Smooth muscle cell (in vitro differentiated cells): ENCODE measurements at regions not wholly inside any gene's neighbourhood (a gene's known extent, or its start where the extent isn't known, plus 50 kb on each side); places are given as distances from the start of the nearest gene placed in this dataset.

ENCODE experiments used
- DNase-seq: peaks from one replicate; lab custom pipeline; 2025; ENCODE audit not compliant: unreplicated experiment; lab: John Stamatoyannopoulos, UW
- H2AFZ ChIP-seq: fragments of 200-600 bp; sonication (generic); 2 replicates; pipeline ENCODE4 v1.6.0; 2016; ENCODE audit warnings: antibody characterized with exemption, low read depth, mild to moderate bottlenecking
- H3F3A ChIP-seq: fragments of 200-600 bp; sonication (generic); 2 replicates; pipeline ENCODE4 v1.6.0; 2017; ENCODE audit warnings: antibody characterized with exemption, low read depth
- H3K27ac ChIP-seq: fragments of 200-600 bp; sonication (generic); 2 replicates; pipeline ENCODE4 v1.5.1; 2016; ENCODE audit warnings: low read depth, mild to moderate bottlenecking
- H3K27me3 ChIP-seq: fragments of 200-600 bp; sonication (generic); 2 replicates; pipeline ENCODE4 v1.6.1; 2016; ENCODE audit warnings: low read depth, mild to moderate bottlenecking
- H3K36me3 ChIP-seq: fragments of 200-600 bp; sonication (generic); 2 replicates; pipeline ENCODE4 v1.5.1; 2016; ENCODE audit warnings: low read depth
- H3K4me1 ChIP-seq: fragments of 200-600 bp; sonication (generic); 2 replicates; pipeline ENCODE4 v1.5.1; 2016; ENCODE audit warnings: low read depth
- H3K4me2 ChIP-seq: fragments of 200-600 bp; sonication (generic); 2 replicates; pipeline ENCODE4 v1.6.0; 2016; ENCODE audit warnings: mild to moderate bottlenecking
- H3K4me3 ChIP-seq: fragments of 200-600 bp; sonication (generic); 2 replicates; pipeline ENCODE4 v1.5.1; 2016; ENCODE audit warnings: mild to moderate bottlenecking
- H3K79me2 ChIP-seq: fragments of 200-600 bp; sonication (generic); 2 replicates; pipeline ENCODE4 v1.6.0; 2016; ENCODE audit warnings: low read depth, mild to moderate bottlenecking
- H3K9ac ChIP-seq: fragments of 200-600 bp; sonication (generic); 2 replicates; pipeline ENCODE4 v1.6.0; 2016; ENCODE audit warnings: low read depth
- H3K9me3 ChIP-seq: fragments of 200-600 bp; sonication (generic); replicated peaks from 2 replicates; pipeline ENCODE4 v1.5.1; 2016; ENCODE audit warnings: low read depth
- H4K20me1 ChIP-seq: fragments of 200-600 bp; sonication (generic); 2 replicates; pipeline ENCODE4 v1.6.0; 2016; ENCODE audit warnings: low read depth
- WGBS: methylation state at CpG from one replicate; pipeline ENCODE4 v1.1.7; 2016; ENCODE audit warnings: low lambda C conversion rate; 5-methylcytosine and 5-hydroxymethylcytosine counted together
- TF ChIP-seq, protein P1 (sequence below): fragments of 200-600 bp; sonication (generic); IDR thresholded peaks from 2 replicates; pipeline ENCODE4 v1.5.1; 2017; ENCODE audit warnings: borderline replicate concordance, mild to moderate bottlenecking, antibody characterized with exemption; ENCODE audit not compliant: insufficient read depth, poor library complexity, severe bottlenecking

DNA sequence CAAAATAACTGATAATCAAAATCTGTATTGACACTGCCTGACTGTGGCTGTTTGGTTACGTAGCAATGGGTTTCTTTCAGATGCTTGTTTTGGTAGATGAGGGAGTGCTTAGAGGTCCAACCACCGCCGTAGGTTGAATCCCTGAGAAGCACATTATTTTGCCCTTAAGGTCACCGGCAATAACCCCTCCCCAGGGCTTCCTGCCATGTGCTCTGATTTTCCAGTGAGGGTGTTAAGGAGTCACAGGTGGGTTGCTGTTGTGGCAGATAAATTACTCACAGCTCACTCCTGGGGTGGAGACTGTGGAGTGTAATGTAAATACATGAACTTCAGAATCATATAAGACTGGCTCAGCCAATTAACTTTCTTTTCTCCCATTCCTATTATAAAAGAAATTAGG, 81.5 kb upstream of the ZP4 start:
- Histone ChIP-seq H3K4me1 (peaks cover 16% of the 10 kb centered on the region), H3K27me3 (no peaks in the 10 kb centered on the region), H3K36me3 (no peaks in the 10 kb centered on the region), H3K79me2 (no peaks in the 10 kb centered on the region), H3F3A (no peaks in the 10 kb centered on the region), H4K20me1 (no peaks in the 10 kb centered on the region), H3K9me3 (no peaks in the 10 kb centered on the region), H3K4me3 (no peak overlapping the region), H3K4me2 (no peak overlapping the region), H3K9ac (no peak overlapping the region), H2AFZ (no peak overlapping the region), H3K27ac (no peak overlapping the region)
- TF ChIP-seq, protein P1, sequence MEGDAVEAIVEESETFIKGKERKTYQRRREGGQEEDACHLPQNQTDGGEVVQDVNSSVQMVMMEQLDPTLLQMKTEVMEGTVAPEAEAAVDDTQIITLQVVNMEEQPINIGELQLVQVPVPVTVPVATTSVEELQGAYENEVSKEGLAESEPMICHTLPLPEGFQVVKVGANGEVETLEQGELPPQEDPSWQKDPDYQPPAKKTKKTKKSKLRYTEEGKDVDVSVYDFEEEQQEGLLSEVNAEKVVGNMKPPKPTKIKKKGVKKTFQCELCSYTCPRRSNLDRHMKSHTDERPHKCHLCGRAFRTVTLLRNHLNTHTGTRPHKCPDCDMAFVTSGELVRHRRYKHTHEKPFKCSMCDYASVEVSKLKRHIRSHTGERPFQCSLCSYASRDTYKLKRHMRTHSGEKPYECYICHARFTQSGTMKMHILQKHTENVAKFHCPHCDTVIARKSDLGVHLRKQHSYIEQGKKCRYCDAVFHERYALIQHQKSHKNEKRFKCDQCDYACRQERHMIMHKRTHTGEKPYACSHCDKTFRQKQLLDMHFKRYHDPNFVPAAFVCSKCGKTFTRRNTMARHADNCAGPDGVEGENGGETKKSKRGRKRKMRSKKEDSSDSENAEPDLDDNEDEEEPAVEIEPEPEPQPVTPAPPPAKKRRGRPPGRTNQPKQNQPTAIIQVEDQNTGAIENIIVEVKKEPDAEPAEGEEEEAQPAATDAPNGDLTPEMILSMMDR: no peak
- 94% methylated on average over 4 of the region's 4 CpGs for WGBS
- DNase-seq: no peak

DNA sequence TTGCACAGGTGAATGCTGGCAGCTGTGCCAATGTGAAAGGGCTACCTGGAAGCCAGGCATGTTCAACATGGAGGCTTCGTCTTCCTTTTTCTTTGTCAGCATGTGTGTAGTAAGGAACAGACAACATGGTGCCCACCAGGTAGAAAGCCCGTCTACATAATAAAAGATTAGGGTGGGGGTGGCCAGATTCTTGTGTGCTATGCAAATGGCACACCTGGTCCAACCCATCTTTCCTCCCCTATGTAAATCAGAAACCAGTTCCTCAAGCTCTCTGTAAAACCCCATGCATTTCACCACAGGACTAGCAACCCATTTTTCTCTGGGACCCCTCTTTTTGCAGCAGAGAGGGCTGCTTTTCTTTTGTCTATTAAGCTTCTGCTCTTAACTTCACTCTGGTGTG, 72.3 kb upstream of the ZP4 start:
- H3K4me1 ChIP-seq: peaks cover 10% of the 10 kb centered on the region
- no peaks in the 10 kb centered on the region for H3F3A ChIP-seq
- H3K4me3 ChIP-seq: no peak overlapping the region
- H3K27me3 ChIP-seq: no peaks in the 10 kb centered on the region
- no peak overlapping the region for H3K9ac ChIP-seq
- H2AFZ ChIP-seq: no peak overlapping the region
- no peak overlapping the region for H3K4me2 ChIP-seq
- DNase-seq: no peak
- TF ChIP-seq, protein P1: no peak
- no peak overlapping the region for H3K27ac ChIP-seq
- no peaks in the 10 kb centered on the region for H3K79me2 ChIP-seq
- WGBS: 75% methylated on average over 2 of the region's 2 CpGs
- H4K20me1 ChIP-seq: no peaks in the 10 kb centered on the region
- no peaks in the 10 kb centered on the region for H3K36me3 ChIP-seq
- H3K9me3 ChIP-seq: no peaks in the 10 kb centered on the region

DNA sequence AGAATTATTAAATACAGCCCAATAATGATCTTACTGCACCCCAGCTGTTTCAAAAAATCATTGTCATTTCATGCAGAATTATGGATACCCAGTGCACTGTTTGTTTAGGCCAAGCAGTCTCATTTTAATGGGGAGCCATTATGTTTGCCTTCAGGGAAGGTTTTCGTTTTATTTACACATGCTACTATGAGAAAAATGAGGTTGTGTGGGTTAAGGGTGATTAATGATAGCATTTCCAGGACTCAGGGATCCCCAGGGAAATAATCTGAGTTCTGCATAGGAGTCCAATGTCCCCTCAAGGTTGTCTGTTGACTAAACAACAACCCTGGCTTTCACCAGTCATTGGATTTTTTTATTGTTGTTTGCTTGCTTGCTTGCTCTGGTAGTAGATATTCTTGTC, 71.0 kb upstream of the ZP4 start:
- no peaks in the 10 kb centered on the region for H3K36me3 ChIP-seq
- H4K20me1 ChIP-seq: no peaks in the 10 kb centered on the region
- no peak overlapping the region for H3K9ac ChIP-seq
- TF ChIP-seq, protein P1: no peak
- H3F3A ChIP-seq: no peaks in the 10 kb centered on the region
- no peak overlapping the region for H2AFZ ChIP-seq
- H3K4me3 ChIP-seq: no peak overlapping the region
- no peaks in the 10 kb centered on the region for H3K27me3 ChIP-seq
- no peaks in the 10 kb centered on the region for H3K79me2 ChIP-seq
- H3K4me1 ChIP-seq: peaks cover 10% of the 10 kb centered on the region
- 85% methylated on average over 1 of the region's 1 CpG for WGBS
- DNase-seq: no peak
- H3K27ac ChIP-seq: no peak overlapping the region
- no peaks in the 10 kb centered on the region for H3K9me3 ChIP-seq
- H3K4me2 ChIP-seq: no peak overlapping the region

DNA sequence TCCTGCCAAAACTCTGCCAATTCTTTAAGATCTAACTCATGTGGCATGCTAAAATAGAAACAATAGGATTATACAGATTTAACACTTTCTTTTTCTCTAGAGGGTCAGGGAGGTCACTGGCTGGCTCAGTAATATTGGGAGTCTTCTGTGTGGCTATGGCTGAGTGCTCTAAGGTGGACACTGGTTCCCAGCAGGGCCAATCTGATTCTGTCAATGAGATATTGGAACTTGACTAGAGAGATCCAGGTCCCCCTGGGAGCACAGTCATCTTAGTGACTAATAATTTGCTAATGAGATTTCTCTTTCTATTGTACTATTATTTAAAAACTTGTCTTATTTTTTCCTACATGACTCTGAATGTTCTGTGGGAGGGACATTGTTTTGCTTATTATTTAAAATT, 69.1 kb upstream of the ZP4 start:
- Histone ChIP-seq H3K9me3 (no peaks in the 10 kb centered on the region), H3K36me3 (no peaks in the 10 kb centered on the region), H3K27ac (no peak overlapping the region), H3K4me1 (peaks cover 10% of the 10 kb centered on the region), H4K20me1 (no peaks in the 10 kb centered on the region), H3K27me3 (no peaks in the 10 kb centered on the region), H2AFZ (no peak overlapping the region), H3K4me2 (no peak overlapping the region), H3K79me2 (no peaks in the 10 kb centered on the region), H3K9ac (no peak overlapping the region), H3F3A (no peaks in the 10 kb centered on the region), H3K4me3 (no peak overlapping the region)
- TF ChIP-seq, protein P1: no peak
- no peak for DNase-seq
